CD4-positive, alpha-beta T cell (primary cell): ENCODE measurements at regions not wholly inside any gene's neighbourhood (a gene's known extent, or its start where the extent isn't known, plus 50 kb on each side); places are given as distances from the start of the nearest gene placed in this dataset.

Source experiments
- ATAC-seq: fragments of 200-7000 bp; cut with Tn5 transposase; one replicate; pipeline ENCODE4 v1.10.0; 2022; ENCODE audit warnings: mild to moderate bottlenecking; ENCODE audit not compliant: poor library complexity
- CTCF ChIA-PET: fragments of 350-600 bp; sonication (Branson Sonifier 250); formaldehyde crosslinking; loops from one replicate; lab custom pipeline; 2021; ENCODE audit warnings: antibody characterized with exemption, inconsistent platforms; lab: Charles Lee
- POLR2A ChIA-PET: fragments of 350-600 bp; sonication (Branson Sonifier 250); formaldehyde crosslinking; loops from one replicate; lab custom pipeline; 2021; ENCODE audit warnings: antibody characterized with exemption, inconsistent platforms; lab: Charles Lee
- DNase-seq, 14 experiments: peaks; one replicate each; pipeline ENCODE4 v3.0.0-alpha.2; 2013 to 2020; ENCODE audit warnings: mixed read lengths in 2 of 14
- H3K27ac ChIP-seq, 2 donors: one replicate each; pipeline versions ENCODE4 v1.5.1 to v1.7.0; 2013; ENCODE audit warnings: low read length in 2 of 2, low read depth in 1 of 2, mild to moderate bottlenecking in 1 of 2
- H3K27me3 ChIP-seq, 2 experiments: 1 replicate in 1 of 2; 2 replicates in 1 of 2; pipeline versions ENCODE4 v1.6.1 to v1.7.0; 2013; ENCODE audit warnings: low read length in 2 of 2, control low read depth in 1 of 2, mild to moderate bottlenecking in 1 of 2, moderate library complexity in 1 of 2; ENCODE audit not compliant: insufficient read depth in 2 of 2, control insufficient read depth in 1 of 2
- H3K36me3 ChIP-seq: one replicate; pipeline ENCODE4 v1.6.1; 2013; ENCODE audit warnings: low read length, control low read depth; ENCODE audit not compliant: insufficient read depth
- H3K4me1 ChIP-seq: one replicate; pipeline ENCODE4 v1.6.1; 2013; ENCODE audit warnings: low read length, control low read depth; ENCODE audit not compliant: insufficient read depth
- H3K4me3 ChIP-seq: one replicate; pipeline ENCODE4 v1.5.1; 2013; ENCODE audit warnings: mild to moderate bottlenecking, low read length, moderate library complexity
- H3K9me3 ChIP-seq, 2 experiments: 1 replicate in 1 of 2; 2 replicates in 1 of 2; pipeline versions ENCODE4 v1.6.1 to v1.7.0; 2013; ENCODE audit warnings: low read length in 2 of 2, mild to moderate bottlenecking in 2 of 2, control low read depth in 1 of 2, moderate library complexity in 1 of 2; ENCODE audit not compliant: control insufficient read depth in 1 of 2, insufficient read depth in 1 of 2
- H3K27ac Mint-ChIP-seq: one replicate; pipeline ENCODE4 v1.8.0; 2020; ENCODE audit warnings: mixed read lengths
- H3K27me3 Mint-ChIP-seq: one replicate; pipeline ENCODE4 v1.8.0; 2021; ENCODE audit warnings: mixed read lengths
- H3K36me3 Mint-ChIP-seq: one replicate; pipeline ENCODE4 v1.8.0; 2021; ENCODE audit warnings: low read depth, mixed read lengths
- H3K4me1 Mint-ChIP-seq: one replicate; pipeline ENCODE4 v1.8.0; 2021; ENCODE audit warnings: low read depth, mixed read lengths
- H3K4me3 Mint-ChIP-seq: one replicate; pipeline ENCODE4 v1.8.0; 2020; ENCODE audit warnings: mild to moderate bottlenecking, mixed read lengths
- H3K9me3 Mint-ChIP-seq: one replicate; pipeline ENCODE4 v1.8.0; 2020; ENCODE audit warnings: mixed read lengths
- CTCF ChIP-seq: fragments of 200-600 bp; IDR thresholded peaks from one replicate; pipeline ENCODE4 v1.8.0; 2022; ENCODE audit warnings: antibody characterized with exemption, mild to moderate bottlenecking
- intact Hi-C, 2 experiments: fragments of 100-400 bp; cut with DNase I in 1 of 2; cut with micrococcal nuclease in 1 of 2; formaldehyde crosslinking; loops; one replicate each; pipeline versions ENCODE4 v1.15.1 to v1.9.0; 2023 to 2025; cut with DNase I, micrococcal nuclease

GRCh38 chr15:31477301-31477700 is 150.7 kb downstream of the KLF13 start:
- Mint-ChIP-seq H3K9me3 (no peaks in the 10 kb centered on the region), H3K27me3 (no peaks in the 10 kb centered on the region), H3K36me3 (no peaks in the 10 kb centered on the region), H3K4me1 (peaks cover 56% of the 10 kb centered on the region), H3K27ac (peak overlapping the region; percentile 63), H3K4me3 (no peak overlapping the region)
- ATAC-seq: no peak
- ChIA-PET CTCF (interaction anchor here (0.7 to 1.7 kb wide), 3 partner anchors 11 to 111 kb away, joined by 3 to 4 read pairs (median 3); no protein-coding TSS in a partner anchor), POLR2A (interaction anchor here (1.1 to 8.7 kb wide), 4 partner anchors 40 to 151 kb away, joined by 3 to 105 read pairs (median 4); no protein-coding TSS in a partner anchor)
- no peak for DNase-seq
- intact Hi-C loops: no loop called here
- Histone ChIP-seq H3K27ac (no peak overlapping the region), H3K4me1 (peaks cover 58% of the 10 kb centered on the region), H3K36me3 (no peaks in the 10 kb centered on the region), H3K4me3 (no peak overlapping the region), H3K27me3 (no peaks in the 10 kb centered on the region), H3K9me3 (no peaks in the 10 kb centered on the region)
- no peak for TF ChIP-seq CTCF

GRCh38 chr15:31477851-31478701 is 151.4 kb downstream of the KLF13 start:
- Histone ChIP-seq H3K27ac (no peak overlapping the region), H3K36me3 (no peaks in the 10 kb centered on the region), H3K4me1 (peaks cover 58% of the 10 kb centered on the region), H3K27me3 (no peaks in the 10 kb centered on the region), H3K4me3 (no peak overlapping the region), H3K9me3 (no peaks in the 10 kb centered on the region)
- H3K36me3 Mint-ChIP-seq: peaks cover 4% of the 10 kb centered on the region
- ChIA-PET POLR2A (interaction anchor here (8.7 kb wide), 1 partner anchor 40 kb away, joined by 105 read pairs; no protein-coding TSS in a partner anchor), CTCF (interaction anchor here (0.7 kb wide), 1 partner anchor 109 kb away, joined by 3 read pairs; no protein-coding TSS in a partner anchor)
- no peak overlapping the region for H3K4me3 Mint-ChIP-seq
- peaks cover 55% of the 10 kb centered on the region for H3K4me1 Mint-ChIP-seq
- TF ChIP-seq CTCF: no peak
- no peak for DNase-seq
- H3K9me3 Mint-ChIP-seq: no peaks in the 10 kb centered on the region
- ATAC-seq: no peak
- H3K27me3 Mint-ChIP-seq: no peaks in the 10 kb centered on the region
- H3K27ac Mint-ChIP-seq: peak overlapping the region; percentile 63
- intact Hi-C loops: no loop called here

- no peak for ATAC-seq
- no peaks in the 10 kb centered on the region for H3K9me3 Mint-ChIP-seq
- TF ChIP-seq CTCF: no peak
- no peak overlapping the region for H3K27ac ChIP-seq
- peaks cover 51% of the 10 kb centered on the region for H3K4me1 ChIP-seq
- peak overlapping the region; percentile 62 for H3K27ac Mint-ChIP-seq
- ChIA-PET POLR2A (interaction anchor here (1.6 to 8.7 kb wide), 2 partner anchors 9 to 41 kb away, joined by 4 to 105 read pairs; no protein-coding TSS in a partner anchor), CTCF (interaction anchor here (0.7 to 1.9 kb wide), 2 partner anchors 44 to 279 kb away, joined by 3 to 5 read pairs; no protein-coding TSS in a partner anchor)
- intact Hi-C loops: no loop called here
- no peaks in the 10 kb centered on the region for H3K36me3 ChIP-seq
- H3K9me3 ChIP-seq: no peaks in the 10 kb centered on the region
- H3K4me3 ChIP-seq: no peak overlapping the region
- no peak for DNase-seq
- no peaks in the 10 kb centered on the region for H3K27me3 Mint-ChIP-seq
- H3K36me3 Mint-ChIP-seq: peaks cover 5% of the 10 kb centered on the region
- peaks cover 49% of the 10 kb centered on the region for H3K4me1 Mint-ChIP-seq
- no peak overlapping the region for H3K4me3 Mint-ChIP-seq
- H3K27me3 ChIP-seq: no peaks in the 10 kb centered on the region
Observed at GRCh38 chr15:31478702-31479221, 152.1 kb downstream of the KLF13 start.
